SK-N-SH treated with all-trans-retinoic acid at 6 μM for 48 hours (cell line): ENCODE measurements at regions not wholly inside any gene's neighbourhood (a gene's known extent, or its start where the extent isn't known, plus 50 kb on each side); places are given as distances from the start of the nearest gene placed in this dataset.

Experiments used
- ARNTL ChIP-seq: fragments of 450-650 bp; formaldehyde crosslinking; IDR thresholded peaks from 2 replicates; pipeline ENCODE4 v1.5.0; 2020; ENCODE audit warnings: low read depth, mild to moderate bottlenecking, moderate library complexity, borderline replicate concordance
- CREB5 ChIP-seq: fragments of 250-450 bp; sonication (Bioruptor Pico); IDR thresholded peaks from 2 replicates; pipeline ENCODE4 v1.5.1; 2020; ENCODE audit warnings: low read depth, mild to moderate bottlenecking, moderate library complexity
- ISL1 ChIP-seq: fragments of 250-450 bp; sonication (Bioruptor Pico); IDR thresholded peaks from 2 replicates; pipeline ENCODE4 v2.1.2; 2022; ENCODE audit warnings: mild to moderate bottlenecking, moderate library complexity
- POU6F1 ChIP-seq: fragments of 250-450 bp; sonication (Bioruptor Pico); IDR thresholded peaks from 2 replicates; pipeline ENCODE4 v1.8.0; 2021; ENCODE audit warnings: low read depth, mild to moderate bottlenecking, moderate library complexity, borderline replicate concordance
- PPARA ChIP-seq: fragments of 250-450 bp; sonication (Bioruptor Pico); IDR thresholded peaks from 2 replicates; pipeline ENCODE4 v1.5.0; 2020; ENCODE audit warnings: mild to moderate bottlenecking, borderline replicate concordance
- RARB ChIP-seq: fragments of 250-450 bp; sonication (Bioruptor Pico); IDR thresholded peaks from 2 replicates; pipeline ENCODE4 v1.8.0; 2021; ENCODE audit warnings: mild to moderate bottlenecking, moderate library complexity
- SNAI2 ChIP-seq: fragments of 250-450 bp; sonication (Bioruptor Pico); IDR thresholded peaks from 2 replicates; pipeline ENCODE4 v1.5.0; 2020; ENCODE audit warnings: mild to moderate bottlenecking, moderate library complexity
- TCF4 ChIP-seq: fragments of 250-450 bp; sonication (Bioruptor Pico); IDR thresholded peaks from 2 replicates; pipeline ENCODE4 v1.8.0; 2021; ENCODE audit warnings: mild to moderate bottlenecking, moderate library complexity, borderline replicate concordance
- ZC3H10 ChIP-seq: fragments of 250-450 bp; sonication (Bioruptor Pico); IDR thresholded peaks from 2 replicates; pipeline ENCODE4 v1.5.1; 2021; ENCODE audit warnings: mild to moderate bottlenecking, moderate library complexity
- ZFP3 ChIP-seq: fragments of 250-450 bp; sonication (Bioruptor Pico); IDR thresholded peaks from 2 replicates; pipeline ENCODE4 v1.5.0; 2020; ENCODE audit warnings: mild to moderate bottlenecking, moderate library complexity
- ZFP30 ChIP-seq: fragments of 450-650 bp; formaldehyde crosslinking; IDR thresholded peaks from 2 replicates; pipeline ENCODE4 v1.5.0; 2022; ENCODE audit warnings: mild to moderate bottlenecking, moderate library complexity
- ZNF70 ChIP-seq: fragments of 450-650 bp; formaldehyde crosslinking; IDR thresholded peaks from 2 replicates; pipeline ENCODE4 v1.5.0; 2020; ENCODE audit warnings: mild to moderate bottlenecking, moderate library complexity

DNA sequence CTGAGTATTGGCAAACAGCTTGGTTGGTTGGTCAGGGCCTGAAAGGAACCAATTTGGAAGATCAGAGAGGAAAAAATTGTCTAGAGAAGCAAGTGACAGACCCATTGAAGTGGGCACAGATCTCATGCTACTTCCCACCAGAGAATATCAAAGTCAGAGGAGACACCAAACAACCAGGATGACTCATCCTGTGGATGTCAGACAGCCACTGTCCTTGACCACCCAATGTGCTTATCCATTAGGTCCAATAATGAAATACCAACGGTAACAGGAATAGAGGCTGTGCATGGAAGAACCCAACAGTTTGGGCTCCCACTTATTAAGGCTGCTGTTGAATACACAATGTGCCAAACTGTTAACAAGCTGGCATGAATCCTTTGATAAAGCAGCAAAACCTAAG is 323.1 kb upstream of the ATP11B start:
- TF ChIP-seq SNAI2 (CRISPR knock-in tag) (no peak), TCF4 (CRISPR knock-in tag) (no peak), ZNF70 (no peak), PPARA (CRISPR knock-in tag) (no peak), POU6F1 (no peak), RARB (CRISPR knock-in tag) (no peak), ARNTL (CRISPR knock-in tag) (no peak), ISL1 (CRISPR knock-in tag) (no peak), CREB5 (CRISPR knock-in tag) (no peak), ZFP30 (CRISPR knock-in tag) (no peak), ZFP3 (CRISPR knock-in tag) (no peak), ZC3H10 (CRISPR knock-in tag) (no peak)
